Gastroesophageal sphincter (tissue), 4 donors: ENCODE measurements at regions not wholly inside any gene's neighbourhood (a gene's known extent, or its start where the extent isn't known, plus 50 kb on each side); places are given as distances from the start of the nearest gene placed in this dataset.

Experiments used
- ATAC-seq: fragments of 150-250 bp; one replicate; pipeline ENCODE4 v1.9.1; 2016; ENCODE audit warnings: mild to moderate bottlenecking, moderate library complexity
- H3K27ac ChIP-seq, 4 donors: fragments of 200-600 bp; sonication (generic) in 3 of 4; 1 replicate in 3 of 4; 2 replicates in 1 of 4; pipeline ENCODE4 v1.5.1; 2016 to 2019
- H3K27me3 ChIP-seq: fragments of 200-600 bp; sonication (generic); one replicate; pipeline ENCODE4 v1.5.1; 2019
- H3K36me3 ChIP-seq, 2 donors: fragments of 200-600 bp; sonication (generic); one replicate each; pipeline ENCODE4 v1.5.1; 2019; ENCODE audit warnings: control low read depth in 1 of 2
- H3K4me1 ChIP-seq, 3 donors: fragments of 200-600 bp; sonication (generic); 1 replicate in 2 of 3; 2 replicates in 1 of 3; pipeline ENCODE4 v1.5.1; 2016 to 2019; ENCODE audit warnings: control low read depth in 2 of 3
- H3K4me3 ChIP-seq, 2 donors: fragments of 200-600 bp; sonication (generic); one replicate each; pipeline ENCODE4 v1.5.1; 2019; ENCODE audit warnings: mild to moderate bottlenecking in 1 of 2, moderate library complexity in 1 of 2
- H3K9me3 ChIP-seq, 3 donors: fragments of 200-600 bp; sonication (generic); one replicate each; pipeline ENCODE4 v1.5.1; 2017 to 2019; ENCODE audit warnings: control low read depth in 2 of 3
- CTCF ChIP-seq, 4 experiments: fragments of 200-600 bp in 2 of 4; fragments of 450-650 bp in 2 of 4; sonication (generic) in 1 of 4; IDR thresholded peaks; one replicate each; pipeline ENCODE4 v1.5.1; 2017 to 2019; ENCODE audit warnings: antibody characterized with exemption in 4 of 4, mild to moderate bottlenecking in 2 of 4, moderate library complexity in 2 of 4
- EP300 ChIP-seq: sonication (generic); formaldehyde crosslinking; IDR thresholded peaks from one replicate; pipeline ENCODE4 v1.6.1; 2017; ENCODE audit warnings: antibody characterized with exemption, mild to moderate bottlenecking
- POLR2A ChIP-seq, 2 donors: fragments of 450-650 bp; IDR thresholded peaks; one replicate each; pipeline ENCODE4 v1.6.1; 2017; ENCODE audit warnings: antibody characterized with exemption in 2 of 2, mild to moderate bottlenecking in 2 of 2, moderate library complexity in 1 of 2
- POLR2AphosphoS5 ChIP-seq: sonication (generic); formaldehyde crosslinking; IDR thresholded peaks from one replicate; pipeline ENCODE4 v1.6.1; 2017; ENCODE audit warnings: antibody characterized with exemption
- WGBS, 2 donors: methylation state at CpG; one replicate each; pipeline ENCODE4 v1.1.5; 2018; ENCODE audit warnings: low coverage in 1 of 2; 5-methylcytosine and 5-hydroxymethylcytosine counted together

GRCh38 chr12:19953734-19954133 lies 414.6 kb upstream of the PDE3A start:
- H3K4me1 ChIP-seq: no peaks in the 10 kb centered on the region
- H3K27me3 ChIP-seq: no peaks in the 10 kb centered on the region
- no peaks in the 10 kb centered on the region for H3K36me3 ChIP-seq
- 81 to 86% methylated on average over 1 of the region's 1 CpG for WGBS, 2 donors
- no peak for ATAC-seq
- no peaks in the 10 kb centered on the region for H3K9me3 ChIP-seq
- no peak for TF ChIP-seq POLR2A (IDR thresholded peaks at IDR 0.05)
- H3K27ac ChIP-seq: no peak overlapping the region
- no peak overlapping the region for H3K4me3 ChIP-seq

- H3K27me3 ChIP-seq: no peaks in the 10 kb centered on the region
- TF ChIP-seq POLR2AphosphoS5 (no peak), EP300 (no peak), CTCF (IDR thresholded peaks at IDR 0.05) (no peak), POLR2A (IDR thresholded peaks at IDR 0.05) (no peak)
- H3K27ac ChIP-seq: no peak overlapping the region
- no peak overlapping the region for H3K4me3 ChIP-seq
- no peaks in the 10 kb centered on the region for H3K9me3 ChIP-seq
- 84 to 90% methylated on average over 2 to 3 of the region's 4 CpGs for WGBS, 2 donors
- no peaks in the 10 kb centered on the region for H3K36me3 ChIP-seq
- no peaks in the 10 kb centered on the region for H3K4me1 ChIP-seq
- ATAC-seq: no peak
Observed at GRCh38 chr12:19954163-19954562, 414.2 kb upstream of the PDE3A start.

GRCh38 chr12:19957308-19958125 lies 410.8 kb upstream of the PDE3A start:
- 75 to 77% methylated on average over 5 to 6 of the region's 6 CpGs for WGBS, 2 donors
- Histone ChIP-seq H3K27me3 (no peaks in the 10 kb centered on the region), H3K4me3 (no peak overlapping the region), H3K27ac (no peak overlapping the region), H3K36me3 (no peaks in the 10 kb centered on the region), H3K4me1 (no peaks in the 10 kb centered on the region), H3K9me3 (no peaks in the 10 kb centered on the region)
- ATAC-seq: no peak
- TF ChIP-seq POLR2AphosphoS5 (no peak), POLR2A (IDR thresholded peaks at IDR 0.05) (no peak)

GRCh38 chr12:19958389-19958788 lies 409.9 kb upstream of the PDE3A start:
- Histone ChIP-seq H3K27me3 (no peaks in the 10 kb centered on the region), H3K4me3 (no peak overlapping the region), H3K9me3 (no peaks in the 10 kb centered on the region), H3K27ac (no peak overlapping the region), H3K4me1 (no peaks in the 10 kb centered on the region), H3K36me3 (no peaks in the 10 kb centered on the region)
- TF ChIP-seq POLR2AphosphoS5: no peak
- TF ChIP-seq CTCF (IDR thresholded peaks at IDR 0.05): no peak
- WGBS, 2 donors: 100% methylated on average over 1 of the region's 1 CpG
- no peak for ATAC-seq

GRCh38 chr12:19959353-19959752 lies 409.0 kb upstream of the PDE3A start:
- 0 to 8% methylated on average over 1 of the region's 1 CpG for WGBS, 2 donors
- Histone ChIP-seq H3K36me3 (no peaks in the 10 kb centered on the region), H3K4me3 (no peak overlapping the region), H3K27ac (no peak overlapping the region), H3K9me3 (no peaks in the 10 kb centered on the region), H3K4me1 (no peaks in the 10 kb centered on the region), H3K27me3 (no peaks in the 10 kb centered on the region)
- TF ChIP-seq EP300: no peak
- TF ChIP-seq POLR2AphosphoS5: no peak
- no peak for TF ChIP-seq POLR2A (IDR thresholded peaks at IDR 0.05)
- no peak for TF ChIP-seq CTCF (IDR thresholded peaks at IDR 0.05)
- no peak for ATAC-seq

- 89 to 100% methylated on average over 2 to 4 of the region's 4 CpGs for WGBS, 2 donors
- no peaks in the 10 kb centered on the region for H3K9me3 ChIP-seq
- TF ChIP-seq EP300 (no peak), CTCF (IDR thresholded peaks at IDR 0.05) (no peak)
- no peak for ATAC-seq
- H3K27ac ChIP-seq: no peak overlapping the region
- H3K4me3 ChIP-seq: no peak overlapping the region
- no peaks in the 10 kb centered on the region for H3K36me3 ChIP-seq
- no peaks in the 10 kb centered on the region for H3K27me3 ChIP-seq
- no peaks in the 10 kb centered on the region for H3K4me1 ChIP-seq
Observed at GRCh38 chr12:19960527-19960926, 407.8 kb upstream of the PDE3A start.
